ENCODE measurements at regions not wholly inside any gene's neighbourhood (a gene's known extent, or its start where the extent isn't known, plus 50 kb on each side); places are given as distances from the start of the nearest gene placed in this dataset.

GRCh38 chr17:68794636-68795434 is 160.4 kb downstream of the ABCA8 start:
- Histone ChIP-seq H3K36me3 (no peaks in the 10 kb centered on the region), H3K9me3 (no peaks in the 10 kb centered on the region), H3K4me3 (peak overlapping the region in 3 of 4 donors; percentile 12 to 28 (median 15)), H3K27me3 (no peaks in the 10 kb centered on the region), H3K27ac (peak overlapping the region; percentile 45 to 80 (median 69)), H3K4me1 (peaks cover 16 to 24% (median 21%) of the 10 kb centered on the region in 4 donors)
- ATAC-seq (ENCODE audit: low FRiP score in 2 of 2) (peak in 1 of 2 donors; percentile 58), DNase-seq (no peak)
- WGBS, 2 donors, result 26 to 32% methylated on average over 5 of the region's 5 CpGs
- TF ChIP-seq CTCF (IDR thresholded peaks at IDR 0.05) (peak in 2 of 6 experiments; percentile 27 to 38), EP300 (IDR thresholded peaks at IDR 0.05) (no peak)

- Histone ChIP-seq H3K36me3 (no peaks in the 10 kb centered on the region), H3K27ac (no peak overlapping the region)
Observed at GRCh38 chr17:68792873-68793272, 162.3 kb downstream of the ABCA8 start.

GRCh38 chr17:68792042-68792685 is 163.0 kb downstream of the ABCA8 start:
- no peaks in the 10 kb centered on the region for H3K36me3 ChIP-seq
- no peaks in the 10 kb centered on the region for H3K27me3 ChIP-seq
- H3K4me1 ChIP-seq, result peaks cover 16 to 24% (median 21%) of the 10 kb centered on the region in 4 donors
- no peaks in the 10 kb centered on the region for H3K9me3 ChIP-seq
- ATAC-seq (ENCODE audit: low FRiP score in 2 of 2) (peak in 1 of 2 donors; percentile 69), DNase-seq (no peak)
- 25 to 40% methylated on average over 3 of the region's 3 CpGs for WGBS, 2 donors
- no peak overlapping the region for H3K4me3 ChIP-seq
- TF ChIP-seq CTCF (IDR thresholded peaks at IDR 0.05) (no peak), POLR2AphosphoS5 (IDR thresholded peaks at IDR 0.05) (no peak), EP300 (IDR thresholded peaks at IDR 0.05) (no peak)
- no peak overlapping the region for H3K27ac ChIP-seq

More at GRCh38 chr17:68792873-68793272, 162.3 kb downstream of the ABCA8 start:
- 23 to 77% methylated on average over 2 of the region's 2 CpGs for WGBS, 2 donors
- ATAC-seq (ENCODE audit: low FRiP score in 2 of 2), result no peak
- no peak for TF ChIP-seq POLR2A (IDR thresholded peaks at IDR 0.05)
- no peak for TF ChIP-seq EP300 (IDR thresholded peaks at IDR 0.05)
- no peak for TF ChIP-seq CTCF (IDR thresholded peaks at IDR 0.05)
- TF ChIP-seq POLR2AphosphoS5 (IDR thresholded peaks at IDR 0.05), result no peak
- Histone ChIP-seq H3K4me3 (no peak overlapping the region), H3K4me1 (peaks cover 16 to 24% (median 21%) of the 10 kb centered on the region in 4 donors), H3K27me3 (no peaks in the 10 kb centered on the region), H3K9me3 (no peaks in the 10 kb centered on the region)
- no peak for DNase-seq

GRCh38 chr17:68790931-68791330 is 164.3 kb downstream of the ABCA8 start:
- H3K4me3 ChIP-seq, result no peak overlapping the region
- H3K27ac ChIP-seq, result peak overlapping the region in 1 of 4 donors; percentile 12
- H3K36me3 ChIP-seq, result no peaks in the 10 kb centered on the region
- peaks cover 16 to 24% (median 21%) of the 10 kb centered on the region in 4 donors for H3K4me1 ChIP-seq
- DNase-seq, result no peak
- peak; percentile 23 to 63 for ATAC-seq (ENCODE audit: low FRiP score in 2 of 2)
- H3K9me3 ChIP-seq, result no peaks in the 10 kb centered on the region
- WGBS, 2 donors, result 63 to 69% methylated on average over 6 of the region's 6 CpGs
- no peaks in the 10 kb centered on the region for H3K27me3 ChIP-seq
- peak in 1 of 2 donors; percentile 25 for TF ChIP-seq POLR2AphosphoS5 (IDR thresholded peaks at IDR 0.05)
- TF ChIP-seq EP300 (IDR thresholded peaks at IDR 0.05), result no peak
- TF ChIP-seq CTCF (IDR thresholded peaks at IDR 0.05), result no peak
